22Rv1 (cell line): ENCODE measurements at regions not wholly inside any gene's neighbourhood (a gene's known extent, or its start where the extent isn't known, plus 50 kb on each side); places are given as distances from the start of the nearest gene placed in this dataset.

Experiments
- CTCF ChIP-seq: fragments of 450-650 bp; IDR thresholded peaks from 2 replicates; pipeline ENCODE4 v1.5.1; 2017; ENCODE audit warnings: mild to moderate bottlenecking
- ZFX ChIP-seq: fragments of 450-650 bp; IDR thresholded peaks from 2 replicates; pipeline ENCODE4 v1.6.1; 2017; ENCODE audit warnings: antibody characterized with exemption, borderline replicate concordance

DNA sequence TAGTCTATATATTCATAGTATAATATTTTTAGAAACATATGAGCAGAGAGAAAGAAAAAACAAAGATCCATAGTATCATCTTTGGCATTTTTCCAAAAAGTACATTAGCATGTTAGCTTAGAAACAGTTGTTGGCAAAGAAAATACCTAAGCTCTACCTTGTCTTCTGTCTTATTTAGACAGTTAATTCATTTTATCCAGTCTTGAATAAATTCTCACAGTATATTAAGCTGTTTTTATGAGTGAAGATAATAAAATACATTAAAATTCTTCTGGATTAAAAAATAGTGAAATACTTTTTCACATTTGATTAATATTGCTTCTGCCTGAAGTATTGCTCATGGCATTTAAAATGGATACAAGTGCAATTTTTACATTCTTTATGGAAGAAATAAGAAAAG, 145.2 kb downstream of the ZIC1 start:
- no peak for TF ChIP-seq CTCF
- no peak for TF ChIP-seq ZFX
